ENCODE measurements at regions not wholly inside any gene's neighbourhood (a gene's known extent, or its start where the extent isn't known, plus 50 kb on each side); places are given as distances from the start of the nearest gene placed in this dataset.

DNA sequence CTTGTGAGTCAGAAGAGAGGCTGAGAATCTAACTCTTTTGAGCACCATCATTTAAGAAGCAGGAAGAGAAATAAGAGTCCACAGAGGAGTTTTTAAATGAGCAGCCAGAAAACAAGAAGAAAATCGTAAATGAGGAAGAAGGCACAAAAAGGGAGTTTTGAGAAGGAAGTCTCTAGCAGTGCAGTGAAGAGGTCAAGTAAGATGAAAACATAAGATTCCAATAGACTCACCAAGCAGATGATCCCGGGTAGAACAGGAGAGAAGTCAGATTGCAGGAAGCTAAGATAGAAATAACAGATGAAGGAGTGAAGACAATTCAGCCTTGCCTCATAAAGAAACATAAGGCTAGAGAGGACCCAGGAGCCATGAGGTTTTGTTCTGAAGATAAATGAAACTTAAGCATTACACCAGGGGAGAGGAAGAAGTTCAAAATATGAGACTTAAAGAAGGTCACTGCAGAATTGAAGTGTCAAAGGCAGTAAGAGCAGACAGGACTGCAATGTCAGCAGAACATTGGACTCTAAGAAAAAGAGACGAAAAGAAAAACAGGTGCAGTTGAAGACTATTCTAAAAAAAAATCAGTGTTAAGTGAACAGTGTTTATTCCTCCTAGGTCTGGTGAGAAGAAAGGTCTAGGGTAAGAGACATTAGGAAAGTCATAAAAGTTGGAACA is 229.0 kb downstream of the SEC23A start:
- no peaks in the 10 kb centered on the region for H3K4me1 Mint-ChIP-seq
- H4K20me1 ChIP-seq (ENCODE audit: insufficient read depth, low read length): no peaks in the 10 kb centered on the region
- no peak overlapping the region for H2AFZ ChIP-seq (ENCODE audit: insufficient read depth, low read depth, low read length, poor library complexity, severe bottlenecking)
- no peak overlapping the region for H3K9ac ChIP-seq (ENCODE audit: insufficient read depth, low read length, poor library complexity, severe bottlenecking)
- no peak overlapping the region for H3K4me3 Mint-ChIP-seq
- no peaks in the 10 kb centered on the region for H3K27me3 ChIP-seq (ENCODE audit: control insufficient read depth in 2 of 2, insufficient read depth in 2 of 2, low read length in 2 of 2)
- no peak for TF ChIP-seq CTCF (IDR thresholded peaks at IDR 0.05)
- no peak overlapping the region for H3K27ac Mint-ChIP-seq
- peak overlapping the region in 1 of 2 donors; percentile 58 for H3K27ac ChIP-seq (ENCODE audit: low read depth in 1 of 2, low read length in 2 of 2)
- no peaks in the 10 kb centered on the region for H3K36me3 Mint-ChIP-seq
- H3K79me2 ChIP-seq (ENCODE audit: insufficient read depth, low read length): no peaks in the 10 kb centered on the region
- peaks cover 0 to 3% (median 0%) of the 10 kb centered on the region in 3 donors for H3K27me3 Mint-ChIP-seq (ENCODE audit: low read depth in 3 of 3)
- peaks cover 0 to 2% (median 0%) of the 10 kb centered on the region in 7 donors for H3K9me3 Mint-ChIP-seq
- intact Hi-C loops (cut with micrococcal nuclease): no loop called here
- peak; percentile 15 to 52 (median 27) for DNase-seq
- WGBS (ENCODE audit: insufficient coverage): 100% methylated on average over 1 of the region's 3 CpGs
- peak overlapping the region; percentile 33 for H3K4me2 ChIP-seq (replicated peaks; ENCODE audit: extremely low read depth, low read length, poor library complexity, severe bottlenecking)
- peak overlapping the region in 1 of 3 experiments; percentile 29 for H3K4me3 ChIP-seq (replicated peaks in 1 of 3; ENCODE audit: low read depth in 2 of 3, low read length in 3 of 3)
- no peaks in the 10 kb centered on the region for H3K36me3 ChIP-seq (replicated peaks in 1 of 2; ENCODE audit: control insufficient read depth in 1 of 2, insufficient read depth in 2 of 2, low read length in 2 of 2)
- H3K4me1 ChIP-seq (ENCODE audit: control insufficient read depth in 1 of 2, insufficient read depth in 2 of 2, low read length in 2 of 2): peaks cover 20 to 22% of the 10 kb centered on the region in 2 donors
- no peaks in the 10 kb centered on the region for H3K9me3 ChIP-seq (replicated peaks in 1 of 2; ENCODE audit: control insufficient read depth in 1 of 2, insufficient read depth in 1 of 2, low read length in 2 of 2)

GRCh38 chr14:38870296-38870836 is 232.7 kb downstream of the SEC23A start:
- Histone ChIP-seq H3K27ac (ENCODE audit: low read depth in 1 of 2, low read length in 2 of 2) (no peak overlapping the region), H3K36me3 (replicated peaks in 1 of 2; ENCODE audit: control insufficient read depth in 1 of 2, insufficient read depth in 2 of 2, low read length in 2 of 2) (no peaks in the 10 kb centered on the region), H3K4me3 (replicated peaks in 1 of 3; ENCODE audit: low read depth in 2 of 3, low read length in 3 of 3) (no peak overlapping the region), H4K20me1 (ENCODE audit: insufficient read depth, low read length) (no peaks in the 10 kb centered on the region), H3K27me3 (ENCODE audit: control insufficient read depth in 2 of 2, insufficient read depth in 2 of 2, low read length in 2 of 2) (no peaks in the 10 kb centered on the region), H3K9ac (ENCODE audit: insufficient read depth, low read length, poor library complexity, severe bottlenecking) (no peak overlapping the region), H3K4me1 (ENCODE audit: control insufficient read depth in 1 of 2, insufficient read depth in 2 of 2, low read length in 2 of 2) (peaks cover 20 to 25% of the 10 kb centered on the region in 2 donors), H3K79me2 (ENCODE audit: insufficient read depth, low read length) (no peaks in the 10 kb centered on the region), H3K9me3 (replicated peaks in 1 of 2; ENCODE audit: control insufficient read depth in 1 of 2, insufficient read depth in 1 of 2, low read length in 2 of 2) (peaks cover 0 to 2% of the 10 kb centered on the region in 2 donors), H3K4me2 (replicated peaks; ENCODE audit: extremely low read depth, low read length, poor library complexity, severe bottlenecking) (no peak overlapping the region), H2AFZ (ENCODE audit: insufficient read depth, low read depth, low read length, poor library complexity, severe bottlenecking) (no peak overlapping the region)
- intact Hi-C loops (cut with micrococcal nuclease): no loop called here
- Mint-ChIP-seq H3K9me3 (peaks cover 0 to 2% (median 0%) of the 10 kb centered on the region in 7 donors), H3K4me3 (no peak overlapping the region), H3K4me1 (peaks cover 16% of the 10 kb centered on the region), H3K27ac (no peak overlapping the region), H3K36me3 (no peaks in the 10 kb centered on the region), H3K27me3 (ENCODE audit: low read depth in 3 of 3) (peaks cover 0 to 5% (median 0%) of the 10 kb centered on the region in 3 donors)
- TF ChIP-seq CTCF (IDR thresholded peaks at IDR 0.05): no peak
- WGBS (ENCODE audit: insufficient coverage): 67% methylated on average over 1 of the region's 3 CpGs
- no peak for DNase-seq
